GM21423 (cell line): ENCODE measurements at regions not wholly inside any gene's neighbourhood (a gene's known extent, or its start where the extent isn't known, plus 50 kb on each side); places are given as distances from the start of the nearest gene placed in this dataset.
"Not testable (repeated sequence)": the region's sequence is repeated elsewhere in the genome, so short reads cannot be mapped to it uniquely, and the experiment has no call there.

Experiments
- ATAC-seq: cut with Tn5 transposase; IDR thresholded peaks from one replicate; pipeline ENCODE4 v1.9.1; 2021; ENCODE audit warnings: mild to moderate bottlenecking, moderate library complexity; ENCODE audit not compliant: unreplicated experiment

DNA sequence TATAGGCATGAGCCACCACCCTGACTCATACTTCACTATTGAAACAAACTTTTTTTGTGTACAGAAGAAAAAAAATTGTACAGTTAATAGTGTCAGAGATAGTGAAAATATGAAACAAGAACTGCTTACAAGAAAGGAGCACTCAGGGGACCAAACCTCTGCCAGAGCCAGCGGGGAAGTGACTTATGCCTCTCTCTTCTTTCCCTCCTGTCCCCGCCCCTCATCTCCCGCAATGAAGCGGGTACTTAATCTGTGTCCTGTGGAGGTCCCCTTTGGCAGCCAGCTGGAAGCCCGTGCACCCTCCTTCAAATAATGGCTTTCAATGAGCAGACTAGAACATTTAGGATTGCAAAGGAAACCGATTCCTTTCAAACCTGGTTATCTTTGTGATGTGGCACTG is 51.5 kb downstream of the PPIAL4A start:
- ATAC-seq, result not testable (repeated sequence)

DNA sequence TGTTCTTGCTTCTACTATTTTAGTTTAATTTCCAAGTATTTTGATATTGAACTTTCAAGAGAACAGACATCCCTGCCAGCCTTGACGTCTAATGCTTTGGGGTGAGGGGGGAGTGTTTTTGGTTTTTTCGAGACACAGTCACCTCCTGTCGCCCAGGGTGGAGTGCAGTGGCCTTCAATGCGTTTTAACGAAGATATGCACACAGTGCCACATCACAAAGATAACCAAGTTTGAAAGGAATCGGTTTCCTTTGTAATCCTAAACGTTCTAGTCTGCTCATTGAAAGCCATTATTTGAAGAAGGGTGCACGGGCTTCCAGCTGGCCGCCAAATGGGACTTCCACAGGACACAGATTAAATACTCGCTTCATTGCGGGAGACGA is 52.3 kb downstream of the PPIAL4A start:
- not testable (repeated sequence) for ATAC-seq

DNA sequence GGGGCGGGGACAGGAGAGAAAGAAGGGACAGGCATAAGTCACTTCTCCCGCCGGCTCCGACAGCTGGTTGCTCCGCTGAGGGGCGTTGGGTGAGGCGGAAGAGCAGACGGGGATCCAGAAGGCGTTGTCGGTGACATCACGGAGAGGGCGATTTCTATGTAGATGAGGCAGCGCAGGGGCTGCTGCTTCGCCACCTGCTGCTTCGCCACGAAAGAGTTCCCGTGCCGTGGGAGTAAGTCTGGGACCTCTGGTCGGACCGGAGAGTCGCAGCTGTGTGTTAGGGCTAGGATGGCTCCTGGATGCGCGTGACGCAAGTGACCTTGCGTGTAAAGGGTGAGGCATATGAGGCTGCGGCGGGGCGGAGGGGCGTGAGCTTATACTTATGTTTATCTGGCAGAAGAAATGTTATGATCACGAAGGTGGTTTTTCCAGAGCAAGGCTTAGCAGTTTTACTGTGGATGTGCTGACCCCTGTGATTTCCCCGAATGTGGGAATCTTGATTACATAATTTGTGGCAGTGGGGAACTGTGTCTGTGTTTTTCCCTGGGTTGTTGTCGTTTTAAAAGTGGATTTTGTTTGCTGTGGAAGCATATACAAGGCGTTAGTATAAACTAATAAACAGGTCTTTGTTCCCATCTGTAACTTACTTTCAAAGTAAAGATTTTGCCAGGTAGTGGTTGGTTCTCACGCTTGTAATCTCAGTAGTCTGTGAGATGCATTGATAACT is 52.8 kb downstream of the PPIAL4A start:
- peak; percentile 72 for ATAC-seq

DNA sequence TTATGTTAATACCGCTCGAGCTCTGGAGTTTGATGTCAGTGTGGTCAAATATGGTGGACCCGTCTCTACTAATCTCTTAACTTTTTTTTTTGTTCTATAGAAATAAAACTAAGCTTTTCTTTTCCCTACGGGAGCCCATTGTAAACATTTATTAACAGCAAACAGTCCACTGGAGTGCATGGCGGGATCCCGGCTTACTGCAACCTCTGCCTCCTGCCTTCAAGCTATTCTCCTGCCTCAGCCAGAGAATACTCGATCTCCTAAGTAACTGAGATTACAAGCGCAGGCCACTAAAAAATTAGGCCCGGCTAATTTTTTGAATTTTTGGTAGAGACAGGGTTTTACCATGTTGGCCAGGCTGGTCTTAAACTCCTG is 53.4 kb downstream of the PPIAL4A start:
- ATAC-seq, result not testable (repeated sequence)

DNA sequence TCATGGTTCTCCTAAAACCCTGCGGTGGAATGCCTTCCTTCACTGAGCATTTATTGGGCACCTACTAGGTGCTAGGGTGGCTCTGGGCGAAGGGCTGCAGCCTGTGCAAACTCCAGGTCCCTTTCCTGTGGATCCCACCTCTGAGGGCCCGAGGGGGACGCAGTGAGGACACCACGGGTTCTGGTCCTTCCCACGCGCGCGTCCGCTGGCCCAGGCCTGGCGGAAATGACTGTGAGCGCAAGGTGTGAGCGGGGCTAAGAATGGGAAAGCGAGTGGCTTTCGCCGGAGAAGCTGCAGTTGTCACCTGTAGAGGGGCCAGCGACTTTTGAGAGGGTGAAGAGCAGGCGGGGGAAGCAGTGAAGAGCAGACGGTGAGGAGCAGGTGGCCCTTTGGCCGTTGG is 55.1 kb downstream of the PPIAL4A start:
- not testable (repeated sequence) for ATAC-seq

DNA sequence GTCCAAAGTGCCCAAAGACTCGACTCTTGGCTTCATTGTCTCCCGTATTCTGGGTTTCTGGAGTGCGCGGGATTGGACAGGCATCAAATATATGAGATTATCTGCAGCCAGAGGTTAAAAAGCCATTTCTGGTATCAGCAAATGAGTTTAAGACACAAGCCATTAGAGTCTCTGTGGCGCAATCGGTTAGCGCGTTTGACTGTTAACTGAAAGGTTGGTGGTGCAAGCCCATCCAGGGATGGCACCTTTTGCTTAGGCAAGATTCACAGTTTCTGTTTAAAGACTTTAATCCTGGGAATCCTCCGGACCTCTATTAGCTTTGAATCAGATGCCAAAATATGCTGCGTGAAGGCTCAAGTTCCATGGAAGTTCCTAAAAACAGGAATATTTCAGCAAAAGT is 55.6 kb downstream of the PPIAL4A start:
- ATAC-seq, result not testable (repeated sequence)

DNA sequence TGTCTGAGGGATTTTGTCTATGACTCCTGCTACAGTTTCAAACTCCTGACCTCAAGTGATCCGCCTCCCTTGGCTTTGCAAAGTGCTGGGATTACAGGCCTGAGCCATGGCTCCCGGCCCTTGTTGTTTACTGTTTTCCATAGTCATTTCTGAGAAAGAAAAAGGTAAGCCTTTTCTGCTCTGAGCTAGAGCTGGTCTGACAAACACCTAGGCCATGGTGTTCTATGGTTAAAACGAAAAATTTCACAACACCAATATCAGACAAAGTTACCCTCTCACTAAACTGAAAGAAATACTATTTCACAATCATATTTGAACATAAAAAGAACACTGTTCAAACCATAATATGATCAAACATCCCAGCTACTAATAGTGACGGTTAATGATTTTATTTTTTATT is 57.5 kb downstream of the PPIAL4A start:
- not testable (repeated sequence) for ATAC-seq

DNA sequence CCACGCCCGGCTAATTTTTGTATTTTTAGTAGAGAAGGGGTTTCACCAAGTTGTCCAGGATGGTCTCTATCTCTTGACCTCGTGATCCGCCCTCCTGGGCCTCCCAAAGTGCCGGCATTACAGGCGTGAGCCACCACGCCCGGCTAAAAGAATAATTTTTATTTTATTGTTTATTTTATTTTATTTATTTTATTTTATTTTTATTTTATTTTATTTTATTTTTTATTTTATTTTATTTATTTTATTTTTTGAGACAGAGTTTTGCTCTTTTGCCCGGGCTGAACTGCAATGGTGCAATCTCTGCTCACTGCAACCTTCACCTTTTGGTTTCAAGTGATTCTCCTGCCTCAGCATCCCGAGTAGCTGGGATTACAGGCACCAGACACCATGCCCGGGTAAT is 60.2 kb downstream of the PPIAL4A start:
- ATAC-seq, result not testable (repeated sequence)

DNA sequence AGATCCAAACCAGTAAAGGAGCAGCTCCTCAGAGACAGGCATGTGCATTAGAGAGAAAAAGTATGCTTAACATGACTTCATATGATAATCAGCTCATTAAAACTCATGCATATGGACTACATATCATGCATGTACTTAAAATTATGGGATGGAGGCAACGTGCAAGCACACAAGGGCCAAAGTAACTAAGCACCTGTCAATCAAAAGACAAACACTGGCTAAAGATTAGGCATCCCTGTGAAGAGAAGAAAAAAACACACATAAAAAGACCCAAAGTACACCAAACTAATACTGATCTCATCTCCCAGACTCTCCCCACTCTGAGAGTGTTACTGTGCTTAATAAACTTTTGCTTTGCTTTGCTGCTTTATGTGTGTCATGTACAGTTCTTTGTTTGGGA is 61.1 kb downstream of the PPIAL4A start:
- not testable (repeated sequence) for ATAC-seq

DNA sequence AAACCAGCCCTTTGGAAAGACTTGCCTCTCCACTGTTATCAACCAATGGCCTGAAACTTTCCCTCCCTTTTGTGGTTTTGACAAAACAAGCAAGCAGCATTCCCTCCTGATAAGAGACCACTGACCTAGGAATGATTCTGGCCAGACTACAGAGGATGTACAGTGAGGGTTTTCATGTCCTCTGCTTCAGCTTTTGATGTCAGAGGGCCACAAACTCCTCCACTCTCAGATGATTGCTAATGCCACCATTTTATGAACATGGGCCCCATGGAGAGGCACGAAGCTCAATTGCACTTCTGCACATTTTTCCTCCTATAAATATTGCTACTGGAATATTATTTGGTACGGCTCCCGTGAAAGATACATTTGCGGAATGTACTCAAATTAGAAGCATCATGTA is 61.5 kb downstream of the PPIAL4A start:
- not testable (repeated sequence) for ATAC-seq

DNA sequence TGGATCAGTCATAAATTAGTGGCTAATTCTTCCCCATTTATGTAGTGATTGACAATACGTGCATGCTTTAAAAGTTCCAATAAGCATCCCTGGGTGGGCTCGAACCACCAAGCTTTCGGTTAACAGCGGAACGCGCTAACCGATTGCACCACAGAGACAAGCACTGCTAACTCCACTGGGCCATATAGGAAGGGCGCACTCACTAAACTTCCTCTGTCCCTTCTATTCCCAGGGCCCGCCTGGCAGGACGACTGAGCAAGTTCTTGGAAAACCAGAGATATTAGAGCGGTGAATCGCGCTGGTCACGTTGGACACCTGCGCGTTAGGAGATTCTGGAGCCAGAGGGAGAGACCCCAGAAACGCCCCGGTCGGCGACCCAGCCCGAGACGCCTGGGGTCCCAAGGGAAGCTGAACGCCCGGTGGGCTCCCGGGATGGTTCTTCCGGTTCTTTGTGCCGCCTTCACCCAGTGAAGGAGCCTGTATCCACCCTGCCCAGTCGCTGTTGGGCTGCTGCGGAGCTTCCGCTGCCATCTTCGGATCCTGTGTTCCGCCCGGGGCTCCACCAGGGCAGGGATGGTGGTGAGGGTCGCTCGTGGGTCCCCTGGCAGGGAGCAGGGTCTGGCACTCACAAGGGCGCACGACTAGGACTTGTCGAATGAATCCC is 62.8 kb downstream of the PPIAL4A start:
- not testable (repeated sequence) for ATAC-seq

DNA sequence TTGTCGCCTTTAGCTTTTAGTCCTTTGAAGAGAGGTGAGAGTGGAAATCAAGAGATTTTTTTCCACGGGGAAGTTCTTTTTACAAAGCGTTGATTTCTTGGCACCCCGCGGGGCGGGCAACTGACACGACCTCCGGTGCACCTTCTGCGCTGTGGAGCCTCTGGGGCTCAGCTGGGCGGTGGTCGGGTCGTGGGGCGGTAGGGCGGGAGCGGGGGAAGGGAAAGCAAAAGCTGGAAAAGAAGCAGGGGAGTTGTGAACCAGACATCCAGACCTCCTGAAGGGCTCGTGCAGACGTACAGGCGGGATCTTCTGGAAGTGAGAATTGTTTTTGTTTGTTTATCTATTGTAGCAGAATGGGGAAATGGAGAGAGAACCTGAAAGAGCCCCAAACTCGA is 63.3 kb downstream of the PPIAL4A start:
- ATAC-seq, result not testable (repeated sequence)

DNA sequence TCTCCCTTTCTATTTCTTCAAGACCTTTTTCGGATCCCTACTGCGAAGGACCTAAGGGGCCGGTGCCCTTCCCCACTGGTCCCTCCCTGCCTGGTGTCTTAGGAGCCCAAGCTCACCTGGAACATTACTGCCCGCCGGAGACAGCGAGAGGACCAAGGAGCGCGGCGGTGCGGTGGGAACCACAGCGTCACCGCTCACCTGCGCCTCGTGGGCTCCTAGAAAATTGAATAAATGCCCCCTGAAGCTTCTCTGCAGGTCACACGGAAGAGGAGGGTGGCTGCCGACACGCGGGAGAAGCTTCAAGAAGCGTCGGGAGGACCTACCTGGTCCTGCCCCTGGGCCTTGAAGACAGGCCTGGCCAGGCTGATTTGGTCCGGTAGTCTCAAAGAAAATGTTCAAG is 65.2 kb downstream of the PPIAL4A start:
- no peak for ATAC-seq

DNA sequence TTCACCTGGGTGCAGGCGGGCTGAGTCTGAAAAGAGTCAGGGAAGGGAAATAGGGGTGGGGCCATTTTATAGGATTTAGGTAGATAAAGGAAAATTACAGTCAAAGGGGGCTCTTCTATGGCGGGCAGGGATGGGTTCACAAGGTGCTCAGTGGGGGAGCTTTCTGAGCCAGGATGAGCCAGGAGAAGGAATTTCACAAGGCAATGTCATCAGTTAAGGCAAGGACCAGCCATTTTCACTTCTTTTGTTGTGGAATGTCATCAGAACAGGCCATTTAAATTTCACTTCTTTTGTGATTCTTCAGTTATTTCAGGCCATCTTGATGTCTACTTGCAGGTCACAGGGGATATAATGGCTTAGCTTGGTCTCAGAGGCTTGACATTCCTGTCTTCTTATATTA is 66.4 kb downstream of the PPIAL4A start:
- ATAC-seq, result not testable (repeated sequence)

DNA sequence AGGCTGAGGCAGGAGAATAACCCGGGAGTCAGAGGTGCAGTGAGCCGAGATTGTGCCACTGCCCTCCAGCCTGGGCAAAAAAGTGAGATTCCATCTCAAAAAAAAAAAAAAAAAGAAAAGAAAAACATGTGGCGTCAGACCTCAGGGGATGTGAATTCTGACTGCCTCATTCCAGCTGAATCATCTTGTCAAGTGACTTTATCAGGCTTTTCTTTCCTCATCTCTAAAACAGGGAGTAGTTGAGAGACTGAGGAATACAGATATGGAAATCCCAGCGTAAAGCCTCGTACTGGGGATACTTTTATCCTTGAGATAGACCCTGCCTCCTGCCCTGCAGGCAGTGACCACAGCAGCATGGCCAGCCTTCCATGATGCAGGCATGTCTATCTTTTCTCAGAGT is 76.4 kb downstream of the PPIAL4A start:
- not testable (repeated sequence) for ATAC-seq

DNA sequence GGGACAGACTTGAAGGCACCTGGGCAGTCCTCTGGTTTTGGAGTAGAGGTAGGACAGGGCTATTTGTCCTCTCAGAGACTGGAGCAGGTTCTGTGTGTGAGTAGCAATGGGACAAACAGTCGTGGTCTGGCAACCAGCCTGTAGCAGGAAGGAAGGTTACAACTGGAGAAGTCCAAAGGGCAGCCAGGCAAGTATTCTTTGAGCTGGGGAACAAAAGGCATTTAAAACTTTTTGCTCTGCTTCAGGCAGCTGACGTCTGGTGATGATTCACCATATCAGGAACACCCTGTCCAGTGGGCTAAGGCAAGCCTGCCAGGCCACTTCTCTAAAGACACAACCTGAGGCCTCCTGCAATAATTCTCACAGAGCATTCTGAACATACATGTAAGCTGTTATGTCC is 83.3 kb downstream of the PPIAL4A start:
- ATAC-seq, result not testable (repeated sequence)

DNA sequence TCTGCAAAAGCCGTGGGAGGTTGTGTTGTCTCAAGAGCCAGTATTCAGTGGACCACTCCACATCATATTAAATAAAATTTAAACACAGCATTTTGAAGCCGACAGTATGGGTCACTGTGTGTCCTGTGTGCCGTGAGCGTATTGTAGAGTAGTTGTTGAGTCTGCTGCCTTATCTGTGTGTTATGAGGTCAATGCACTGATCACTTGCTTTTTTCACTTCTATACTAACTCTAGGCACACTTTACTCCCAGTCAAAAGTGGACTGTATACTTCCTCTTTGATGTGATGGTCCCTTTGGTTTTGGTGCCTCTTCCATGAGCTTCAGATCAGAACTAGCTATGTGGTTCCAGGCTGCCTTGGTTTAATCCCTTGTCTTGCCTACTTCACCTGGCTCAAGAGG is 84.3 kb downstream of the PPIAL4A start:
- not testable (repeated sequence) for ATAC-seq

DNA sequence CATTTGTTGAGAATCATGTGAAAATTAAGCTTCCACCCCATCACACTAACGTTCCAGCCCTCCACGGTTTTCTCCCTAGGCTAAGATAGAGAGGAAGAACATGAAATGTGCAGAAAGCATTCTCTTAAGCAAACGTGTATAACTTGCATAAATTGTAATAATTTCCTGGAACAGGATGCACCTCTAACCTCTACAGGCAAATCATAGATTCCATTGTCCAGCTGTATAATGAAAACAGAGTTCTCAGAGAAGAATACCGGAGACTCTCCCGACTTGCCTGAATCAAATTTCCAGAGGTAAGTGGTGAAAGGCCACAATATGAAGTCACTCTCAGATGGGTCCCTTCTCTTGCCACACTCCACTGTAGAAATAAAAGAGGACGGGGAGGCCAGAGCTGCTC is 87.7 kb downstream of the PPIAL4A start:
- not testable (repeated sequence) for ATAC-seq

DNA sequence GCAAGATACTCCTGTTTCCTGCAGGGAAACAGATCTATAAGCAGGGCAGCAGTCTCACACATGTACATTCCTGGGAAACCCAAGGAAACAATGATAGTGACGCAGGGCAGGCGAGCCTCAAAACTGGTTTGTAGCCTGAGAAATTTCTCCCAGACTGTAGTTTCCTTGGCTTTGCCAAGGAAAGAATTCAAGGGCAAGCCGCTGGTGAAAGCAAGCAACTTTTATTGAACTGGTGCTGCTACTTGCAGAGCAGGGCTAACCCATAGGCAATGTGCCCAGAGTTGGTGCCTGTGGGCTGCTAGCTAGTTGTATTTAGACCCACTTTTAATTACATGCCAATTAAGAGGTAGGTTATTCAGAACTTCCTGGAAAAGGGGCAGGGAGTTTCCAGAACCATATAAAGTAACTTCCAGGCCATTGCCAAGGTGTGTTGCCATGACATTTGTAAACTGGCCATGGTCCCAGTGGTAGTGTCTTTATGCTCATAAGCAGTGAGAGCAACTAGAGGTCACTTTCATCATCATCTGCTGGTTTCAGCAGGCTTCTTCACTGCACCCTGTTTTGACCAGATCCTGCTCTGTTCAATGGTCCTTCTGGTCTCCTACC is 92.0 kb downstream of the PPIAL4A start:
- ATAC-seq, result not testable (repeated sequence)

DNA sequence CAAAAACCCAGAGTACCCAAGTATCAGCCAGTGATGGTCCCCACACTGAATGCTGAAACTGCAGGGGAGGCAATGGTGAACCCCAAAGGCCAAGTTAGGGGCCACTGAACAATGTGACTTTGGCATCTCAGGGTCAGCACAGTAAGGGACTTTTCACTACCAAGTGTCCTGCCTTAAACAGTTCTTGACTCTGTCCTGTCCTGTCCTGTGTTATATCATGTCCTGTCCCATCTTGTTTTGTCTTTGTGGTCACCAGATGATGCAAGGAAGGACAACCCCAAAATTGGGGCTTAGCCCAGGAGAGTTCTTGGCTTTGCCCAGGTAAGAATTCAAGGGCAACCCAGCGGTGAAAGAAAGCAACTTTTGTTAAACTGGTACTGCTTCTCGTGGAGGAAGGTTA is 105.0 kb downstream of the PPIAL4A start:
- not testable (repeated sequence) for ATAC-seq

DNA sequence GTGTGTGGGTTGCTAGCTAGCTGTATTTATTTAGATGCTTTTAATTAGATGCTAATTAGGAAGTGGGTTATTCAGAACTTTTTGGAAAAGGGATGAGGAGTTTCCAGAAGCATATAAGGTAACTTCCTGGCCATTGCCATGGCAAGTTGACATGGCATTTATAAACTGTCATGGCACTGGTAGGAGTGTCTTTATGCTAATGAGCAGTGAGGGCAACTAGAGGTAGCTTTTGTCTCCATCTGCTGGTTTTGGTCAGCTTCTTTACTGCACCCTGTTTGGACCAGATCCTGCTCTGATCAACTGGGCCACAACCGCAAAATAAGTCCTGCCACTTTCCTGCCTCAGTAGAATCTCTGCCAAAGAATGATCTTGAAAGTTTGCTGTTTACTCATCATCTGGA is 105.5 kb downstream of the PPIAL4A start:
- not testable (repeated sequence) for ATAC-seq

DNA sequence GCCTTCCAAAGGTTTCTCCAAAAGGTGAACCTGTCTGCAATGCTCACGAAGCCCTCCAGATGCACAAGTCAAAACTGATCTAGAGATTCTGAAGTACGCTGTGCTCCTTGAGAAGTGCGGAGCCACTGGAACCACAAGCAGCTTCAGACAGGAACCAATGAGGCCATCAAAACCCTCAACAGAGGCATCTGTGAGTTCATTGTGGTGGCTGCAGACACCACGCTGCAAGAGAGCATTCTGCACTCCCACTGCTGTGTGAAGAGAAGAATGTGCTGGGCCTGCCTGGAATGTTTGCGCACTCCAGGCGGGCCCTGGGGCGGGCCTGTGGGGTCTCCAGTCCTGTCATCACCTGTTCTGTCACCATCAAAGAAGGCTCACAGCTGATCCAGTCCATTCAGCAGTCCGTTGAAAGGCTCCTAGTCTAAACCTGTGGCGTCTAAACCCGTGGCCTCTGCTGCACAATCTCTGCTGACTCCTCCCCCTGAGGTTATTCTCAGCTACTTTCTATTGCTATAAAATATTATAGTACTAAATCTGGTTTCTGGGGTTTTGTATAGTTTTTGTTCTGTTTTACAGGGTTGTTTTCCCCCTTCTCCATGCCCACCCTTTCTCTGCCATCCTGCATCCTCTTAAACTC is 111.6 kb downstream of the PPIAL4A start:
- ATAC-seq, result not testable (repeated sequence)
